Activated CD4-positive, CD25-positive, alpha-beta regulatory T cell treated with anti-CD3 and anti-CD28 coated beads, Interleukin-2, amount 50 U/mL, for 24 hours (primary cell): ENCODE measurements at regions not wholly inside any gene's neighbourhood (a gene's known extent, or its start where the extent isn't known, plus 50 kb on each side); places are given as distances from the start of the nearest gene placed in this dataset.
"Not testable (repeated sequence)": the region's sequence is repeated elsewhere in the genome, so short reads cannot be mapped to it uniquely, and the experiment has no call there.

Experiments
- ATAC-seq, 2 donors: fragments of 150-1000 bp; cut with Tn5 transposase; one replicate each; pipeline ENCODE4 v1.10.0; 2021; ENCODE audit warnings: mild to moderate bottlenecking in 1 of 2, moderate library complexity in 1 of 2

- ATAC-seq, result no peak
Measured at GRCh38 chr18:62442391-62442790, 80.4 kb upstream of the ZCCHC2 start.

- ATAC-seq, result peak; percentile 95
Measured at GRCh38 chr18:62445386-62445917, 77.4 kb upstream of the ZCCHC2 start.

GRCh38 chr18:62446511-62446910 lies 76.3 kb upstream of the ZCCHC2 start:
- no peak for ATAC-seq

GRCh38 chr18:62447652-62448051 lies 75.2 kb upstream of the ZCCHC2 start:
- no peak for ATAC-seq

GRCh38 chr18:62448426-62448825 lies 74.4 kb upstream of the ZCCHC2 start:
- ATAC-seq, result no peak

GRCh38 chr18:62449490-62450104 lies 73.2 kb upstream of the ZCCHC2 start:
- ATAC-seq, result no peak

GRCh38 chr18:62450175-62450545 lies 72.7 kb upstream of the ZCCHC2 start:
- ATAC-seq, result no peak

- ATAC-seq, result no peak
Measured at GRCh38 chr18:62450546-62451410, 72.0 kb upstream of the ZCCHC2 start.

GRCh38 chr18:62452280-62452831 lies 70.5 kb upstream of the ZCCHC2 start:
- ATAC-seq, result no peak

- no peak for ATAC-seq
Measured at GRCh38 chr18:62453864-62454263, 69.0 kb upstream of the ZCCHC2 start.

GRCh38 chr18:62454527-62454926 lies 68.3 kb upstream of the ZCCHC2 start:
- no peak for ATAC-seq

- ATAC-seq, result no peak
Measured at GRCh38 chr18:62455222-62455621, 67.6 kb upstream of the ZCCHC2 start.

GRCh38 chr18:62457877-62458276 lies 64.9 kb upstream of the ZCCHC2 start:
- no peak for ATAC-seq

- no peak for ATAC-seq
Measured at GRCh38 chr18:62458346-62458745, 64.5 kb upstream of the ZCCHC2 start.

GRCh38 chr18:62458868-62459716 lies 63.7 kb upstream of the ZCCHC2 start:
- ATAC-seq, result no peak

- ATAC-seq, result no peak
Measured at GRCh38 chr18:62460851-62461300, 61.9 kb upstream of the ZCCHC2 start.

GRCh38 chr18:62461591-62461990 lies 61.2 kb upstream of the ZCCHC2 start:
- no peak for ATAC-seq

GRCh38 chr18:62464266-62464665 lies 58.6 kb upstream of the ZCCHC2 start:
- ATAC-seq, result no peak

GRCh38 chr18:62469131-62469530 lies 53.7 kb upstream of the ZCCHC2 start:
- ATAC-seq, result not testable (repeated sequence)
